ENCODE measurements at regions not wholly inside any gene's neighbourhood (a gene's known extent, or its start where the extent isn't known, plus 50 kb on each side); places are given as distances from the start of the nearest gene placed in this dataset.

DNA sequence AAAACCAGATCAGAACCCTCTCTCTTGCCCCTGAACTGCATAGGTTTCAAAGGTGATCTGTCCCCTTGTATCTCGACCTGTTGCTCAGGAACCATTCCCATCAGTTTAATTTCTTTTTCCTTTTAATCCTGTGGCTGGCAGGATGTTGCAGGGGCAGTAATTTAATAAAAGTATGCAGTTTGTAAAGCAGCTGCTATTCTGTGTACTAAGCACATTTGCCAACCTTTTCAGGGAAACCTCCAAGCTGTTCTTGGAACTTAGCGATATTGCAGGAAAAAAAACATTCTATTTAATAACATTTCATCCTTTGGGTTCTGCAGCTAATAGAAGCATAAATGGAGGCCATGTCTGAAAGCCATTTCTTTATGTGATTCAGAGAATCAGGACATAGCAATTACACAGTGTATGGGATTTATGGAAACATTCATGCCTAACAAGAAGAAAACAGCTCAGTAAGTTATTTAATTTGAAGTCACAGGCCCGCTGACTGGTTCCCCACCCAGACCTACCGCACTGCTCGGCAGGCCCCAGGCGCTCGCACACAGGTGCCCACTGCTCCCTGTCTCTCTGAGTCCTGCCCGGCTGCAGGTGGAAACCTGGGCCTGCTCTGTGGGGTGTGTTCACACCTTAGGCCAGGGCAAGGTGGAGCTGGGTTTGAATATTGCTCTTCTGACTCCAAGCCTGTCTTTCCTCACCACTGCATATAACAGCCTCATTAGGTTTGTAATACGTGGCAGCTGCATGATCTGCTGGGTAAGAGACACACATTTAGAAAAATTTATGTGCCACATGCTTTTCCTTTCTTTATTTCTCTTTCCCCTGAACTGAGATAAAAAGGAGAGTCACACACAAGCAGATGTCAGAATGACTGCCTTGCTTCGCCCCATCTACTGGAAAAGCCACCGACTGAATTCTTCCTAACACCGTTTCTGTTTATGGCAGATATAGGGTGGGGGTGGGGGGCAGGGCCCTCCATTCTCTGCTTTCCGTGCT is 119.7 kb downstream of the SLC25A47 start:
- no peaks in the 10 kb centered on the region for H3K9me3 ChIP-seq (ENCODE audit: severe bottlenecking)
- H3K27ac ChIP-seq, result no peak overlapping the region
- no peaks in the 10 kb centered on the region for H3K36me3 ChIP-seq
- no peak for DNase-seq
- no peak overlapping the region for H3K4me3 ChIP-seq (ENCODE audit: low read depth, low read length)
- no peaks in the 10 kb centered on the region for H3K27me3 ChIP-seq (ENCODE audit: insufficient read depth, low read depth, severe bottlenecking)
- TF ChIP-seq, protein P1, sequence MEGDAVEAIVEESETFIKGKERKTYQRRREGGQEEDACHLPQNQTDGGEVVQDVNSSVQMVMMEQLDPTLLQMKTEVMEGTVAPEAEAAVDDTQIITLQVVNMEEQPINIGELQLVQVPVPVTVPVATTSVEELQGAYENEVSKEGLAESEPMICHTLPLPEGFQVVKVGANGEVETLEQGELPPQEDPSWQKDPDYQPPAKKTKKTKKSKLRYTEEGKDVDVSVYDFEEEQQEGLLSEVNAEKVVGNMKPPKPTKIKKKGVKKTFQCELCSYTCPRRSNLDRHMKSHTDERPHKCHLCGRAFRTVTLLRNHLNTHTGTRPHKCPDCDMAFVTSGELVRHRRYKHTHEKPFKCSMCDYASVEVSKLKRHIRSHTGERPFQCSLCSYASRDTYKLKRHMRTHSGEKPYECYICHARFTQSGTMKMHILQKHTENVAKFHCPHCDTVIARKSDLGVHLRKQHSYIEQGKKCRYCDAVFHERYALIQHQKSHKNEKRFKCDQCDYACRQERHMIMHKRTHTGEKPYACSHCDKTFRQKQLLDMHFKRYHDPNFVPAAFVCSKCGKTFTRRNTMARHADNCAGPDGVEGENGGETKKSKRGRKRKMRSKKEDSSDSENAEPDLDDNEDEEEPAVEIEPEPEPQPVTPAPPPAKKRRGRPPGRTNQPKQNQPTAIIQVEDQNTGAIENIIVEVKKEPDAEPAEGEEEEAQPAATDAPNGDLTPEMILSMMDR (IDR thresholded peaks at IDR 0.05; ENCODE audit: low read depth, low read length), result no peak

DNA sequence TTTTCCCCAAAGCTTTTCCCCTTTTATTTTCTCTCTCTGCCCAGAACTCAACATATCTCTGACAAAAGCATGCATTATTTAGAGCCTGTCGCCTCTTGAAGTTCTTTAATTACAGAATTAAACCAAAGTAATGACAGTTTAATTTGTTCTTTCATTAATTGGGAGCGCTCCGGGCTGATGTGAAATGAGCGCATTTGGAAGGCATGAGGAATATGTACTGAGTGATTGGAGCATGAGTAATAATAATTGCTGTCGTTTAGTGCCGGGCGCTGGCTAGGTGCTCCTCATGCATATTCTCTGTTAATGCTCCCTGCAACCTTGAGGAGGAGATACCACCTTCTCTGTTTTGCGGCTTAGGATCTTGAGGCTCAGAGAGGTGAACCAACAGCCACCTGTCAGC is 120.5 kb downstream of the SLC25A47 start:
- no peak for DNase-seq
- H3K27me3 ChIP-seq (ENCODE audit: insufficient read depth, low read depth, severe bottlenecking), result no peaks in the 10 kb centered on the region
- H3K4me3 ChIP-seq (ENCODE audit: low read depth, low read length), result no peak overlapping the region
- TF ChIP-seq, protein P1 (IDR thresholded peaks at IDR 0.05; ENCODE audit: low read depth, low read length), result no peak
- H3K9me3 ChIP-seq (ENCODE audit: severe bottlenecking), result no peaks in the 10 kb centered on the region
- H3K36me3 ChIP-seq, result no peaks in the 10 kb centered on the region
- H3K27ac ChIP-seq, result no peak overlapping the region

DNA sequence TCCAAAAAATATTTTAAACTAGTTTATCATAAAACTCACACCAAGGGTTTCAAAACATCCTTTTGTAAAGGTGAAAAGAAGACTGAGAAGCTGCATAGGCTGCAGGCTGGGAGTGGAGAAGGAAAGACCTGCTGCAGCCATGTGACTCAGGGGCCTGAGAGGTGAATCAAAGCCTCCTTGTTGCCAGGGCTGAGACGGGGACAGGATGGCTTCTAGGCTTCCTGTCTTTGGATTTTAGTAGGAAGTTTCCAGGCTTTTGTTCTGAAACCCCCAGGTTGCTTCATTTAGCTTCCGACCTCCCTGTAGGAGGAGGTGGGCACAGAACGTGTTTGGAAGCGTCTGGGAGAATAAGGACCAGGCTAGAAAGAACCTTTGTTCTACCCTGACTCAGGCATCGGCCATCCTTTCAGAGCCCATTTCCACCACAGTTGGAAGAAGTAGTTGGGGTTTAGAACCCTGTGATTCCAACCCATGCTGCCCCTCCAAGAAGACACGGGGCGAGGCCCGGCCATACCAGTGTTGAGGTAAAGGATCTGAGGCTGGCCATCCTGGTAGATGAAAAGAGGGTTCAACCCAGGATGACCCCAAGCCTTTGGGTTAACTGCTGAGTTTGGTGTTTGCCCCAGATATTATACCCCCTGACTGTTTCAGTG is 122.4 kb downstream of the SLC25A47 start:
- Histone ChIP-seq H3K4me3 (ENCODE audit: low read depth, low read length) (no peak overlapping the region), H3K9me3 (ENCODE audit: severe bottlenecking) (no peaks in the 10 kb centered on the region), H3K27ac (peak overlapping the region; percentile 82), H3K36me3 (no peaks in the 10 kb centered on the region), H3K27me3 (ENCODE audit: insufficient read depth, low read depth, severe bottlenecking) (no peaks in the 10 kb centered on the region)
- TF ChIP-seq, protein P1 (IDR thresholded peaks at IDR 0.05; ENCODE audit: low read depth, low read length), result no peak
- DNase-seq, result no peak

DNA sequence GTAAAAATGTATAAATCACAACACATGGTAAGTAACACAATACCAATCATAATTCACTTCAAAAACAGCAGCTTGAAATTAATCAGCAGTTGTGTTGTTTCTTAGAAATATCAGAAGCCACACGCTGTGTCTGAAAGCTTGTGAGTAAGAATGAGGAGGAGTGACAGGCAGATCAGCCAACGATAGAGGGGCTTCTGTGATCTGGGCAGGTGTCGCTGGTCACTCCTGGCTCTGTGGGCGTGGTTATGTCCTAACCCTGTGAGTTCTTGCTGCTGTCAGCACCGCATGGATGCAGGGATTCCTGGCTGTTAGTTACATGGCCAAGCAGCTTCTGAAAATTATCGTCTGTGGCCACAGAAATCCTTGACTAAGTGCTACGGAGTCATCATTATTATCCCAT is 123.4 kb downstream of the SLC25A47 start:
- TF ChIP-seq, protein P1 (IDR thresholded peaks at IDR 0.05; ENCODE audit: low read depth, low read length), result no peak

DNA sequence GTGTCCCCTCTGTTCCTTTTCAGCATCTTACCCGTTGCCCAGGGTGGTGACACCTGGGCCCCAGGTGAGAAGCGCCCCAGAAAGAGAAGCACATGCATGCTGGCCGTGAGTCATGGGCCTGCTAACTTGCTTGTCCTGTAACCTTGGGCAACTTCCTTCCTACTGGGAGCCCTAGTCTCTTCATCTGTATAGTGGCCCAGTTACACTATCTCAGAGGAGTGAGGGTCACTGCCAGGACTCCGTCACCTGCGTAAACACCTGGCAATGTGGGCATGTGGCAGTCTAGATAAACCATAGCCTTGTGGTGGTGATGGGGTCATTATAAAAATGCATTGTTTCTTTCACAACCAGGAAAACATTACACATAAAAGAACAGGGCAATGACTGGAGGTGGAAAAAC is 125.2 kb downstream of the SLC25A47 start:
- H3K9me3 ChIP-seq (ENCODE audit: severe bottlenecking), result no peaks in the 10 kb centered on the region
- no peak overlapping the region; the same call in 1 of the 2 replicates for H3K27ac ChIP-seq
- H3K36me3 ChIP-seq, result no peaks in the 10 kb centered on the region
- no peak overlapping the region for H3K4me3 ChIP-seq (ENCODE audit: low read depth, low read length)
- H3K27me3 ChIP-seq (ENCODE audit: insufficient read depth, low read depth, severe bottlenecking), result no peaks in the 10 kb centered on the region
- TF ChIP-seq, protein P1 (IDR thresholded peaks at IDR 0.05; ENCODE audit: low read depth, low read length), result no peak
- no peak for DNase-seq

More for the DNA sequence above, 123.4 kb downstream of the SLC25A47 start:
- Histone ChIP-seq H3K27me3 (ENCODE audit: insufficient read depth, low read depth, severe bottlenecking) (no peaks in the 10 kb centered on the region), H3K27ac (peak overlapping the region; percentile 82), H3K36me3 (no peaks in the 10 kb centered on the region), H3K9me3 (ENCODE audit: severe bottlenecking) (no peaks in the 10 kb centered on the region), H3K4me3 (ENCODE audit: low read depth, low read length) (peak overlapping the region; percentile 24)
- DNase-seq, result peak; percentile 96

Data from WERI-Rb-1 (cell line).